ENCODE measurements at regions not wholly inside any gene's neighbourhood (a gene's known extent, or its start where the extent isn't known, plus 50 kb on each side); places are given as distances from the start of the nearest gene placed in this dataset.
A peak's percentile ranks its signal among the peaks of the same experiment; 100 is the strongest.
"Not testable (repeated sequence)": the region's sequence is repeated elsewhere in the genome, so short reads cannot be mapped to it uniquely, and the experiment has no call there.

GRCh38 chr20:19835533-19836222 lies 77.6 kb downstream of the RIN2 start:
- no peak for DNase-seq

DNA sequence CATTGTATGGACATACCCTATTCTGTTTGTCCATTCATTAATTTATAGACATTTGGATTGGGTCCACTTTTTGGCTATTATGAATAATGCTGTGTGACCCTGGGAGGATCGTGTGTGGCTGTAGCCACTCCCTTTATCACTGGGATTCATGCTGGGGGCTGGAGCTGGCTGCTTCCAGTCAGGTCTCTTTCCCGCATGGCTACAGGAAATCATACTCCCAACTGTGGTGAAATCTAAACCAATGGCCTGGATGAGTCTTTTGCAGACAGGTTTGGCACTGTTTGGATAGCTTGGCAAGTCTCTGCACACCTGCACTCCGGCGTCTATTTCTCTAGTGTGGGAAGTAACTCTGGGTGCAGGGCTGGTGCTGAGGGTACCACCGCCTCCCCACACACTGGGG lies 80.4 kb downstream of the RIN2 start:
- DNase-seq, result no peak

DNA sequence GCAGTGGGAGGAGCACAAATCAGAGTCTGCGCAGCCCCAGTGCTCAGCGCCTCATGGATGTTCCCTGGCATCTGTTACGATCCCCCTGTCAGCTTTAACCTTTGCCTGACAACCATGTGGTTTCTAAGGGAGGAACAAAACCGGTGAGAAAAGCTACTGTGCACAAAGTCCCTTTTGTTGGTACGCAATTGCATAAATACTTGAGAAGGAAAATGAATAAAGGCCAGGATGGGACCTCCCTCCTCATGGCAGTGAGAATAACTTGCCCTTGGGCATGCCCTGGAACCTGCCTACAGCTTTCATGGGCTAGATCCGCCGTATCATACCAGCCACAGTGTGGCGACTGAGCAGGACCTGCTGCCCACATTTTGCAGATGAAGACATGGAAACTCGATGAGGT lies 81.0 kb downstream of the RIN2 start:
- DNase-seq, result no peak

DNA sequence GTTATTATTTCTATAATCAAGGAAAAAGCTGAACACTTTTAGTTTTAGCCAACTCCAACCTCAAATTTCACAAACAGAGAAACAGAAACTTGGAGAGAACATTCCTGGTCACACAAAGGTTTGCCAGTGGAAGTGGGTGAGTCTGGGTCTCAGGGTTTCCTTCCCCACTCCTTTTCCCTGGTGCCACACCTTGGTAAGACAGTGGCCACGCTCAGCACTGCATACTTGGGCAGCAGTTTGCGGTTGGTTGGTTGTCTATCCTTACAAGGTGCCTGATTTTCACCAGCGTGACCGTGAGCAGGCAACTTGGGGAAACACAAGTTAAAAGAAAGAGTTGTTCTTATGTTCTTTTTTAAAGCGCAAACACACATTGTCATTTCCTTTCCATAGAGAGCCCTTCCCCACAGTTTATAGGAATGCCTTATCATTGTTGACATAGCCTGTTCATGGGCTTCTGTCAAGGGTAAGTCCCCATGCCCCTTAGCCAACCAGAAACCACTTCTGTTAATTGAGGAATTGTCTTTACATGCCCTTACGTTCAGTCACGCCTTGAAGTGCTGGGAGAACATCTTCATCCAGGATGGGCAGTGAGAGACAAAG lies 82.2 kb downstream of the RIN2 start:
- no peak for DNase-seq

GRCh38 chr20:19841740-19842139 lies 83.7 kb downstream of the RIN2 start:
- DNase-seq, result no peak

GRCh38 chr20:19844850-19845249 lies 86.8 kb downstream of the RIN2 start:
- not testable (repeated sequence) for DNase-seq

- no peak for DNase-seq
These were observed 89.3 kb downstream of the RIN2 start for GRCh38 chr20:19847383-19847782.

DNA sequence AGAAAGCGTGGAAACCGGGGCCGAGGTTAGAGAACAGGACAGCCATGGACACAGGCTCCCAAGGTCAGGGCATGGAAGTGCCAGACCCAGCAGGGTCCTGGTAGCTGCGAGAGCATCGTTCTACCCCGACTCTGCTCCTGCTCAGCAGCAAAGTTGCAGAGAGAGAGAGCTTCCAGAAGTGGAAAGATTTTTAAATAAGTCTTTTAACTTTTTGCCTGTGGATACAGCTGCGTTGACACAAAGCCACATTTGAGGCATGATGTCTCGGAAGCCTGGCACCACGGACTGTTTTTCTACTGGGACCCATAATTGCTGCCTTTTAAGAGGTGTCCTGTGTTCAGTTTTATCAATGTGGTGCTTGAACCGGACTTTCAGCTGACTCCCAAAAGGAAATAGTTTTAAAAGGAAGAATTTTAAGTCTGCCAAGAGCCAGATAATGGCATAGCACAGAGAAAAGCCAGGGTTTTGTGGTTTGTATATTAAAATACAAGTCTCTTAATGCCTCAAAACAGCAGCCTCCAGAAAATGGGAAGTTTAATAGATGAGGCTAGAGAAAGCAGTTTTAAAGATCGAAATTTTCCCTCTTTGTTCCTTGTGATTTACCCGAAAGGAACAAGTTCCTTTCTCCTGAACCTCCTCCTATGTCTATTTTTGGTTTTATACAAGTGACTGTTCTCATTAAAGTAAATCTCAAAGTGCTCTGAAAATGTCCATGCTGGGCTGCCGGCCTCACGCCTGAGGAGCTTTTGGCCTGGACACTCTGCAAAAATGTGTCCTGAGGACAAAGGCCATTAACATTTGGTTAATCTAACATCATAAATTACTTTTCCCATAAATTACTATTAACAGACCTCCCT lies 91.5 kb downstream of the RIN2 start:
- no peak for DNase-seq

DNA sequence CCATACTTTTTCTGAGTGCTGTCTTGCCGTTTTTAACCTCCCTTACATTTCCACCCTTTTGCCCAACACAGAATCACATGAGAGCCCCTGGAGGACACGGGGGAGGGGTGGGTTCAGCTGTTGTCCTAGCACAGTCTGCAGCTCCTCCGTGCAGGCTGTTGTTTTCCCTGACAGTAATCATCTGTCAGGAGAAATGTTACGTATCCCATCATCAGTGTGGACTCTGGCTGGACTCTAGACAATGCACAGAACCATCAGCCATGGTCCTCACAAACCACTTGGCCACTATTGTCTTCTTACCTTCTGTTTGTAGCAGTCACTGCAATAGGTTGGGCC lies 92.1 kb downstream of the RIN2 start:
- no peak for DNase-seq

DNA sequence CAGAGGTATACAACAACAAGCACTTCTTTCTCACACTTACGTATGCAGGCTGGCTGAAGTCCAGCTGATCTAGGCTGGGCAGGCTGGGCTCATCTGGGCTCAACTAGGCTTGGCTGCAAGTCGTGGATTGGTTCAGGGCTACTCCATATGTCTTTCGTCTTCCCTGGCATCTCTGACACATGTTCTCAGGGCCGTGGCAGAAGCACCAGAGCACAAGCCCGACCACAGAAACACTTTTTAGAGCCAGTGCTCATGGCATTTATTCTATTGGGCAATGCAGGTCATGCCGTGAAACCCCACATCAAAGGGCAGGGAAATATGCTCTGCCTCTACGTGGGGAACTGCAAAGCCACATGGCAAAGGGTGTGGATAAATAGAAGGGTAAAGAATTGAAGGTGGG lies 93.8 kb downstream of the RIN2 start:
- DNase-seq, result no peak

- no peak for DNase-seq
These were observed 97.4 kb downstream of the RIN2 start for GRCh38 chr20:19855416-19855815.

- DNase-seq, result no peak
These were observed 100.7 kb downstream of the RIN2 start for GRCh38 chr20:19858466-19859371.

- DNase-seq, result no peak
These were observed 101.4 kb downstream of the RIN2 start for GRCh38 chr20:19859444-19859843.

DNA sequence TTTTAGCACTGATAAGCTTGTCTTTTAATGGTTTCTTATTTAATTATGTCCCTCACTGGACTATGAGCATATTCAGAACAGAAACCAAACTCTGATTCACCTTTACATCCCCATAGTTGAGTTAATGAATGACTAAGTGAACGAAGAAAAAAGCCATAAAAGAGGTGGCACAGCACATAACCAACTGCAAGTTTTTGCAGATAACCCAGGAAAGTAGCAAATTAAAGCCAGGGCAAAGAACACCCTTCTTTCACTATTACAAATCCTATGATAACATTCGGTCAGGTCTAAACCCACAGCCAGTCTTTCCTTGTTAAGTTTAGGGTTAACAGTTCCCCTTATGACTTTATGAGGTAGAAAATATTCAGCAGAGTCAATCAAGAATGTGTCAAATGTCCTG lies 102.7 kb downstream of the RIN2 start:
- DNase-seq, result no peak

DNA sequence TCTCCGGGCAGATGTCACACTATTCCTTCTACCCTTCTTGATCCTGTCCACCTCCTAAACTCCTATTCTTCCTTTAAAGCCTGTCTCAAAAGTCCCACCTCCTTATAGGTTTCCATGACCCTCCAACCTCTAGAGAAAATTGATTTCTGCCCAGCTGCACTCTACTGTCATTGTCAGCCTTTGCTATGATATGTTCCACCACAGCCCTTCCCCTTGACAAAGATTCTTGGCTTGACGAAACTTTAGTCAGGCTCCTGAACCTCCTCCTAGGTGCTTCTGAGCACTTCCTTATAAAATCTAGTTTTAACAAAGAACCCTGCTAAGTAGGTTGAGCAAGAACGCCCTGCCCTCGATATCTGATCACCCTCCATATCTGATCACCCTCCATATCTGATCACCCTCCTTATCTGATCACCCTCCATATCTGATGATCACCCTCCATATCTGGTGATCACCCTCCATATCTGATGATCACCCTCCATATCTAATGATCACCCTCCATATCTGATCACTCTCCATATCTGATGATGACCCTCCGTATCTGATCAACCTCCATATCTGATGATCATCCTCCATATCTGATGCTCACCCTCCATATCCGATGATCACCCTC lies 103.2 kb downstream of the RIN2 start:
- no peak for DNase-seq

- no peak for DNase-seq
These were observed 106.1 kb downstream of the RIN2 start for GRCh38 chr20:19864130-19864529.

- no peak for DNase-seq
These were observed 108.0 kb downstream of the RIN2 start for GRCh38 chr20:19866070-19866469.

GRCh38 chr20:19867074-19867473 lies 109.0 kb downstream of the RIN2 start:
- no peak for DNase-seq

DNA sequence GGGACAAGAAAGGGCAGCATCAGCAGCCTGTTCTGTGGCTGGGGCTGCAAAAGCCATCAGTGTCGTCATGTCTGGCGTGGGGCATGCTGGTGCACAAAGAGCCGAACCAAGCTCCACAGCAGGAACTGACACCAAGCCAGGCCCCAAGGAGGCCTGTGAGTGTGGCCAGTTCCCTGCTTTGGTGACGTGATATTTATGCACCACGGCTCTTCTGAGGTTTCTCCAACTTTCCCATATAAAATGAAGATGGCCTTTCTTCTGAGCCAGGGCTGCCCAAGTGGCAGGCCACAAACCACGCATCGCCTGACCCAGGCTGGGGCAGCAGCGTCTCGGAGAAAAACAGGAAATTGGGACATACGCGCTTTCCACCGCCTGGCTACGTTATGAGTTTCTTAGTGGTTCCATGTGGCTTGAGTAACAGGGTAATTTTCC lies 109.9 kb downstream of the RIN2 start:
- DNase-seq, result peak; percentile 0 to 50

- DNase-seq, result no peak
These were observed 110.4 kb downstream of the RIN2 start for GRCh38 chr20:19868441-19868840.

GRCh38 chr20:19872001-19872400 lies 113.9 kb downstream of the RIN2 start:
- DNase-seq, result no peak

DNA sequence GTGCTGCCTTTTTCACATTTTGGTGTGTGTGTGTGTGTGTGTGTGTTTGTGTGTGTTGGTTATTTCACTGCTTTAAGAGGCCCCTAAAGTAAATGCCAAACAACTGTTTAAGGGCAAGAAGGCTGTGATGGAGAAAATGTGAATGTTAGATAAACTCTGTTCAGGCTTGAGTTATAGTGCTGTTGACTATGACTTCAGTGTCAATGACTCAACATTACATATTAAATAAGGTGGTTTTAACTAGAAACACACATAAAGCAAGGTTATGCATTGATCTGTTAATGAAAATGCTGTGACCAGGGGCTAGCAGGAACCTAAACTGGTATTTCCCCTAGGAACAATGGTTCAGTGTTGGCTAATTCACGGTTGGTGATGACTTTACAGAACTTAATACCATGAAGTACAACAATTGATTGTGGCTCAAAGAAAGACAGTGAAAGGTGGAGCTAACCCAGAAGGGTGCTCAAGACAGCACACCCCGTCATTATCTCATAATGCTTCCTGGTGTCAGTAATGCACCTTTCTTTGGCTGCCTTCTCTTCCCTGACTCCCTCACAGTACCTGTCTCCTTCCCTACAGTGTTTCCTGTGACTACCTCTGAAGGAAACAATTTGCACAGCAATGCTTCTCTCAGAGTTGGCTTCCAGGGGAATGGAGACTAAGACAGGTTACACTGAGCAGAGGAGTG lies 116.1 kb downstream of the RIN2 start:
- no peak for DNase-seq

Measured in CD4-positive, alpha-beta T cell treated with Interferon alpha-2 for 1 hour (primary cell).